NCI-H526 (cell line): ENCODE measurements at regions not wholly inside any gene's neighbourhood (a gene's known extent, or its start where the extent isn't known, plus 50 kb on each side); places are given as distances from the start of the nearest gene placed in this dataset.

Source experiments
- DNase-seq, 2 experiments: peaks; one replicate each; lab custom pipeline; 2025; lab: John Stamatoyannopoulos, UW

DNA sequence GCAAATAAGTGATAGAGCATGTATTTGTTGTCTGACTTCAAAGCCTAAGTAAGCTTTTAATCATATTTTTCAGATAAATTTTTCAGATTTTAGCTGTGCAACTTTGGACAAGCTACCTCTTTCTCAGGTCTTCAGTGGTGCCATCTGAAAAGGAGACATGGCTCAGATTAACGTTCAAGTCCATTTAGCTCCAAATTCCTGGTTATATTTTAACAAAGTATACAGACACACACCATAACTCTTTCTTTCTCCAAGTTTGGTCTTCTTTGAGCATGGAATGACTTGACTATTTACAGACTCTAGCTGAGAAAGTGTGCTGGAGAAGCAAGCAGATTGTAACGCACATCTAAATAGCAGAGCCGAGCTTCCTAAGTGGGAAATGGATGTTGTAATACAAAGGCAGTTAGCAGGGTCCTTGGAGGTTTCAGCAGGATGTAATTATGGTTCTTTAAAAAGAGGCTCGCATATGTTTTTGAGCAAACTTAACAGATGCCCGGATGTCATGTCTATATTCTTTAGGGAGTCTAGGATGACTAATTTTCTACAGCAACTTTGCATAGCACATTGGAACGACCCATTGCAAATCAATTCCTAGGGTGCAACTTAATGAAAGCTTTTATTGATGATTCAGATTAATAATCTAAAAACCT lies 128.1 kb upstream of the E2F8 start:
- no peak for DNase-seq

DNA sequence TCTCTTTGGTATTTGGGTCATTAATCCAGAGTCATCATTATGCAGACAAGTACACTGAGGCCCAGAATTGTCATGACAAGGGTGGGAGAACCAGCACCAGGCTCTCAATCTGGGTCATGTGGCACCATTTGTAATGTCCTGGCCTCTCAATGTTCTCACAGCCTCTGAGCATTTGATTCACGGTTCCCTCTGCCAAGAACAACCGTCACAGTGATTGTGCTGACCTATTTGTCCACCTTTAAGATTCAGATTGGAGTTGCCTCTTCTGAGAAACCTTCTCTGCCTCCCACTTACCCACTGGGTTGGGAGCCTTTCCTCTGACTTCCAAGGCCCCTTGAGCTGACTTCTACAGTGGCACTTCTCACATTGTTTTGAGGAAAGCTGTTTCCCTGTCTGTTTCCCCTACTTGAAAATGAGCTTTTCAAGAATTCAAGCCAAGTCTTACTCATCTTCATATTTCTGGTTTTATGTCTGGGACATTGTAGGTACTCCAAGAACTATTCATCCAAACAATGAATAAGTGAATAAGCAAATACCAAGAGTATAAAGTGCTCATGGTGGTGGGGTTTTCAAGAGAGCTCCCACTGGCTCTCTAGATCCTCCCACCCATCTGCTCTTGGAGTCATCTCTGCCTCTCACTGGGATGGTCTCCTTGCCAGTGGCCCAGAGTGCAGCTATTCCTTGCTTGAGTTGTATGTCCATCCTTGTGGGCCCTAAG lies 126.4 kb upstream of the E2F8 start:
- DNase-seq, result no peak

DNA sequence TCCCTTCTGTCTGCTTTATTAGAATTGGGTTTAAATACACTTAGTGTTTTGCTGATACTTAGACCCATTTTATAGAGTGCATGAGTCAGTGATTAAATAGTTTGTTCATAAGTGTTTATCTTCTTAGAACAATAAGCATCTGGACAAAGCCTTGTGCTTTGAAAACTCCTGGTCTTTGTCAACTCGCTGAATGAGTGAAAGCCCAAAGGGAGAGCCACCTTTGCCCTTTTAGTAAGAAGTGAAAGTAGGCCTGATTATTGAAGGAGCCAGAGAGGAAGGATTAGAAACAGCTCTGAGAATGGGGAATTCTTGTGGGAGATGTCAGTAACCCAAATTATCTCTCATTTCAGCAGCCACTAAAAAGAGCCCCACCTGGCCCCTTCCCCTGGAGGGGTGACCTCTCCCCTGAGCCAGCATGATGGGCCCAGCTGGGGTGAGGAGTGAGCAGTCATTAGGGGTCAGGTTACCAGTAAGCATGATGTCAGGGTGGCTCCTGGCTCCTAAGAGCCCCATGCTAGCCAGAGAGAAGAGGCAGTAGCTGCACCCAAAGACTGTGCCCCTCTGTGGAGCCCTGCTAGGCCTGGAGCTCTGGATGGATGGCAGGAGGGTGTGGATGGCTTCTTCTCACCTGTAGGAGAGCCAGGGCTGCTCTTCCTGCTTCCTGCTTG lies 125.1 kb upstream of the E2F8 start:
- DNase-seq, result no peak

DNA sequence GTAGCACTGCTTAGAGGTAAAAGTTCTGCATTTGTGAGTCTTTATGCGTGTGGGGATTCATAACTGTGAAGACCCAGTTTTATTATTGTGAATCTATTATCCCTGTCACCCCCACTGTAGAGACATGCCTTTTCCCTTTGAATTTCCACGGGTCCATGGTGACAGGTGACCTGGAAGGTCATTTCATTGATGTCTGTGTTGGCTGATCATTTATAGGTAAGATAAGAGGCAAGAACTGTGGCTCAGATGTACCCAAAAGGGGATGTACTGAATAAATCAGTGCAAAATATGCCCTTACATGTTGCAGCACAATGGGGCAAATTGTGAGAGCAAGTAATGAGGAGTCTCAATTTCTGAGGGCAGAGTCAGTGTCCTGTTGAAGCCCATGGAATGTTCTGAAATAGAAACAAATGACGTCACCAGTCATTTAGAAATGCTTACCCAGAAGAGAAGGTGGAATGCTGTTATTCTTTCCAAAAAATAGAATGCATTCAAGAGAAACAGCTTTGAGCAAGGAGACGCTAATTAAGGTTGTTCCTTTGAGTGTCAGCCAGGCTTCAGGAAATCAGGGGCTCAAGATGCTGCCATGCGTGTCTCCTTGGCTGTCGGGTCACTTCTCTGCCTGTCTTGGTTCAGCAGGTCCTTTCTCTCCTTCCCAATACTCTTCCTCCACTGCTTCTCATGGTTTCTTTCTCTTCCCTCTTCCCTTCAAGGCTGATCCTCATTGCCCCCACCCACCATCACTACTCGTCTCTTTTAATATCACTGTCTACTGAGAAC lies 118.7 kb upstream of the E2F8 start:
- DNase-seq, result no peak

DNA sequence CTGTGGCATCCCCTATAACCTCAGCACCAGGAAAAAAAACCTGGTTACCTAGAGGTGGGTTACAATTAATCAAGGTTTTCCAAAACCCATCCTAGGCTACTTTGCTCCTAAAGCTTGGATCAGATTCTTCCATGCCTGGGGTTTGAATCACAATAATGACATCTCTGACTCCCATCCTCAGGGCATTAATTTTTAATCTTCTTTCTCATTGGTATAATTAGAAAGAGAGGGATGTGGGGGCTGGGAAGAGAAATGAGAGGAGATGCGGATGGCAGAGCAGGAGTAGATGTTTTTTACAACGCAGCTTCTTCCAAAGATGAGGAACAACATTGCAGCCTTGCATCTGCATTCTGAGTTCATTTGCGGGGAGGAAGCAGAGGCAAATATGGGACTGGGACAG lies 117.2 kb upstream of the E2F8 start:
- DNase-seq, result no peak

DNA sequence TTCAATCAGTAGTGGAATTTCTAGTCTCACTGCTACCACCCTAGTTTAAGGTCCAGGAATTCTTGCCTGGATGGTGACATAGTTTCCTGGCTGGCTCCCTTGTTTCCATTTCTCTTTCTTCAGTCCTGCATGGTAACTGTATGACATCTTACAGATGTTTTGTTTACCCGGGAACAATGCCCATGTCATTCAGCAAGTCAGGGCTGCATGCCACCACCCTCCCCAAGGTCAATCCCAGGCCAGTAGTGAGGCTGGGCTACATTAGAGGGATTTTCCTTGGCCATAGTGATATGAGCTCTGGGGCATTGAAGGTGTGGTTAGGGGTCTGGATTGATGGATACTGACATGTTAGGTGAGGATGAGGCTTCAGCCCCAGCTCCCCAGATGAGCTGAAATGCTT lies 114.9 kb upstream of the E2F8 start:
- DNase-seq, result no peak

DNA sequence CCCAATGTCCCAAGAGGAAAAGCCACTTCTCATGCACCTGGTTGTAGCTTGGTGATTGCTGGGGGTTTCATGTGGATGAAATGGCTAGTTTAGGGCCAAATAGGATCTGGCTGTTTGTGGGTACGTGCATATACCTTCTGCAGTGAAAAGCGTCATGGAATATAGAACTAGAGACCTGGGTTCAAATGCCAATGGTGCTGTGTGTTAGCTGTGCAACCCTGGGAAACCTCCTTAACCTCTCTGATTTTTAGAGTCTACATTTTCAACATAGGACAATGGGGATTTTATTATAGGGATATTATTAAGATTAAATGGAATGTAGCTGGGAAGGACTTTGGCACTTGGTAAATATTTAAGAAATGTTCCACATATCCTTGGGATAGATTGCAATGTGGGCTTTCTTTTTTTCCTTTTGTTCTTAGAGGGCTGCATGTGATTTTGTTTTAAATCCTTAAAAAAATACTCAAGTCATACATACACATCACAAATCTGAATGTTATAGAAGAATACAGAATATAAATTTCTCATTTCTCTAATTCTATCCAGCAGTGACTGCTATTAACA lies 112.6 kb upstream of the E2F8 start:
- DNase-seq, result no peak

DNA sequence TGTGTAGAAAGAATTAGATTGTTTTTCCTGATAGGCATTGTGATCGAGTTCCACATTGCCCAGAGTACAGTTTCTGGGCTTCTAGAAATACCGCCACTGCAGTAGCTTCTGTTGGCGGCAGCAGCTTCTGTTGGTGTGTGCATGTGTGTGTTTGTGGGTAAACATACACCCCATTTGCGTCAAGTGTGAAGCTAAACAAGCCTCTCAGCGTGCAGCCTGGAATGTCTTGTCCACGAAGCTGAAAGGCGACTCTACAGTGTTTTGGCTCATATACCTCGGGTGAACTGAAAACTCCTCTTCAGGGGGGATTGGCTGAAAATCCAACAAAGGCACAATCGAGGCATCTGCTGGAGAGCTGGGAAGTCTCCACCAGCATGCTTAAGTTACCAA lies 112.0 kb upstream of the E2F8 start:
- DNase-seq, result no peak

DNA sequence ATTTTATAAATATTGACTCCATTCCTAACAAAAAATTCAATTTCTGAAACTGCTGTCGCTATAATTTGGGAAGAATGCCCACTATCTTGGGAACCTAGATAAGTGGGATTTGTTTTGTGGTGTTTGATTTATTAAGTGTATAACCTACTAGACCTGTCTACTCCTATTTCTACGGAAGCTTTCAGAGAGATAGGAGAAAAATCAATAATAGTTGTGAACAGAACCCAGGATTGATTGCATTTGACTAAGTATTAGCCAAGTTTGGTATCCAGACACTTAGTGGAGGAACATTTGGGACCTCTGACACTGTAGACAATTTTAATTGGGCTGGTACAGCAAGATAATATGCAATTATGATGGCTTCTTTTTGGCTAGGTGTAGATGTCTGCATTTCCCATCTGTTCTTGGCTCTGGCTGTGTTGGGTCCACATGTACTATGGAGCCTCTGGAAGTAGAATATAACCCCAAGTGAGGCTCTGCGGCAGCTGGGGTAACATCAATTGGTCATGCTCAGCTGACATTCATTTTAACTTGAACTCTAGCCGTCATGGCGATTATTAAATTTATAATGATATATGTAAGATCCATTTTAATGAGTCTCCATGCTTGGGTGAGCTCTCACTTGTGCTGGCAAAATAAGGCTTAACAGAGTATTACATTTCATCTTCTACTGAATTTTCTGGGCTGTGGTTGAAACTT lies 111.5 kb upstream of the E2F8 start:
- DNase-seq, result no peak

DNA sequence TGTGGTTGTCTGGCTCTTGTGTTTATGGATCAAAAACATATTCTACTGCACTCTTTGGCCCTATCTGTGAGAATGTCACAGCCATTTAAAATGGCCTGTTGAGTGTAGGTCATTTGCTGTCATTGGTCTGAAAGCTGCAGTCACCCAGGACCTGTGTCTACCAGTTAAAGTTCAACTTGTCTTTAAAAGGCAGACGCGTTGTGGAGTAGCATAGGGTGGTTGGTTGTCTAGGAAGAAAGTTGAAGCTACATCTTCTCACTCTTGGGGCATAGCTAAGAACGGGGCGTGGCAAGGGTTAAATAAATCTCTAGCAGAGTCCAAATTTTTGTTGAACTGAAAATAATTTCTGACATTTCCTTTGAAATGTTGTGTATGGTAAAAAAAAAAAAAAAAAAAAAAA lies 110.7 kb upstream of the E2F8 start:
- DNase-seq, result no peak

DNA sequence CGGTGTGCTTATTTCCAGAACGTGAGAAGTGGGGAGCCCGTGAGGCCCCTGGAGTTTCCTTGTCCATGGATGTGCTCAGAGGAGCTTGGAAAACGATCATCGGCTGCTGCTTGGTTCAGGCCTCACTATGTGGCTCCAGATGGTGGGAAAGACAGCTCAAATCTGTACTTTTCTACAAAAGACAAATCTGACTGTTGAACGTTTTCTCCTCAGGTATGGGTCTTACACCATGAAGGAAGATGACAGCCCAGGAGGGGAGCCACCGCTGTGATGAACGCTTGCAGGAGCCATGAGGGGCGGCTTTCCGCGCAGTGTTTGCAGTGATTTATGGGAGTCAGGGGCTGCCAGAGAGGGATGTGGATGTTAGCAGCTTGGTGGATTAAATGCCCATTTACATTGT lies 109.4 kb upstream of the E2F8 start:
- no peak for DNase-seq

DNA sequence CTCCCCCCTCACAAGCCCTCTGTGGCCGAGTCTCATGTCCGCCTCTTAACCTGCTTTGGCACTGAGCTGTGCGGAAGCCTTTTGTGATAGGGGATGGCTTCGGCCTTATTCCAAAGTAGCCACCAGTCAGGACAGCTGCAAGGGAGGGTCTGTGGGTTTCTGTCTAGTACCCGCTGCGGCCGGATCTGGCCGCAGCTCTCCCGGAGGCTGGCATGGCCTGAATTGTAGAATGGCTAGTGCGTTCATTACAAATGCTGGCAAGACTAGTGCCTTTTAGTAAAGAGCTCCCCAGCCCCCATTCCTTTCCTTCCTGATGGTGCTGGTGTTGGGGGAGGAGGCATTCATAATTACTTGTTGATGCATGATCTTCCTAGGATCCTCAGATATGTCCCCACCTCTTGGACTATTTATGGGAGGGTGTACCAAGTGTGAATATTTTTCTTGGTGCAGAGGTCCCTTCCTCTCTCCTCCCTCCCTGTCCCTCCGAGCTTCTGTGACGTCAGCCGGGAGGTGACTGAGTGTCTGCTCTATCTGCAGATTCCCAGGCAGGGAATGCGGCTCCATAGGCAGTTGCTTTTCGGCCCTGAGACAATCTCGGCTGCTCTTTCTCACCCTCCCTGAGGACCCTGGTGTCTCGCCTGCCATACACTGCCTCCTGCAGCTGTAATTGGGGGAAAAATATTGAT lies 108.7 kb upstream of the E2F8 start:
- no peak for DNase-seq

DNA sequence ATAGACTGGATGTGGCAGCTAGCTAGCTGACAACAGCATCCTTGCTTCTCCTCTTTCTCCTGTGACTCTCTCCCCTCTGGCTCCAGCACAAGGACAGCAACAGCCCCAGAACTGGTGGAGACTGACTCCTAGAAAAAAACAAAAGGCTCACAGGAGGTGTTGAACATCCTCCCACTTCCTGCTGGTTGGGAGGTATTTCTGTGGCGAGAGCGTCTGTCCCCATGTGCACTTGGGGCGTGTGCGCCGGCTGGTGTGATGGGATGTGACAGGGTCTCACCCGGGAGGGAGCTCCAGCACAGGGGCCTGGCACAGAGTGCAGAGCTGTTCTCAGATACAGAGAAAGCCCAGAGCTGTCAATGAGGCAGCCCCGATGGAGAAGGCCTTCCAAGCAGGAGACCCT lies 107.2 kb upstream of the E2F8 start:
- no peak for DNase-seq

DNA sequence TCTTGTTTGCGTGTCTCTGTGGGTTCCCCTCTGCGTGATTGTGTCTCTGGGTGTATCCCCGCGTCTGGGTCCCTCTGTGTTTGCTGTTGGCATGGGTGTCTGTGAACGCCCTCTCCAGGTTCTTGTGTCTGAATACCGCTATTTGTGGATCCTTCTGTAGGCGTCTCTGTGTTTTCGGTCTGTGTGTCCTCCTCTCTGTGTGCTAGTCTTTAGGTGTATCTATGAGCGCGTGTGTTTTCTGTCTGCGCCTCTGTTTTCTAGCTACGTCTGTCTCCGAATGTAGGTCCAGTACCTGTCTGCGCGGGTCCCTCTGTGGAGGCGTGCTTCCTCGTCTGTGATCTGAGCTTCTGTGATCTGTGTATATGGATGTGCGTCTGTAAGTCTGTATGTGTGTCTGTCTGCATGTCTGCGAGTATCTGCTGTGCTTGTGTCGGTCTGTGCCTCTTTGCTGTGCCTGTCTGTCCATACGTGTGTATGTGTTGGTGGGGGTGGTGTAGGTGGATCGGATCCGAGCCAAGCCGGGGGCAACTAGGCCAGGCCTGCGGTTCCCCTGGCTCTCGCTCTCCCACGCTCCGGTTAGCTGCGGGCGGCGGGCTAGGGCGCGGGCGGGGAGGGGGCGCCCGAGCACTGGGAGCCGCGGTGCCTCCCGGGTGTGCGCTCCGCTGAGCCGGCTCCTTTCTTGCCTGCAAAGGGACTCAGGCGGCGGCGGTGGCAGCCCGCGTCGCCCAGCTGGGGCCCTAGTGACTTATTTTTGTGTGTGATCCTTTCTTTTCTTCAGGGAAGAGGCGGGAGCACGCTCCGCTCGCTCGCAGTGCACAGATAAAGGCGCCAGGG lies 105.3 kb upstream of the E2F8 start:
- DNase-seq, result peak; percentile 46 to 79

DNA sequence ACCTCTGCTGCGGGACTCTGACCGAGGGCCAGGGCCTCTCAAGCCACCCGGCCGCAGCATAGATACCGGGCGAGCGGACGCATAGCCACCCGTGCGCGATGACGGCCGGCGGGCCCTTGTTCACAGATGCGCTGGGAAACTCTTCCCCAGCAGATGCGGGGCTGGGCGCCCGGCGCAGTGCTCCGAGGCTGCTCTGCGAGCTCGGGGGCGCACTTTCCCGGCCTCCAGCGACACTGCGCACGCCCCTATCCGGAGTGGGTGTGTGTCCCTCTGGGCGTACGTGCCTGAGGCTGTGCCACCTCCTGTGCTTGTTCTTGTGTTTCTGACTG lies 104.7 kb upstream of the E2F8 start:
- DNase-seq, result peak in 1 of 2 experiments; percentile 78

DNA sequence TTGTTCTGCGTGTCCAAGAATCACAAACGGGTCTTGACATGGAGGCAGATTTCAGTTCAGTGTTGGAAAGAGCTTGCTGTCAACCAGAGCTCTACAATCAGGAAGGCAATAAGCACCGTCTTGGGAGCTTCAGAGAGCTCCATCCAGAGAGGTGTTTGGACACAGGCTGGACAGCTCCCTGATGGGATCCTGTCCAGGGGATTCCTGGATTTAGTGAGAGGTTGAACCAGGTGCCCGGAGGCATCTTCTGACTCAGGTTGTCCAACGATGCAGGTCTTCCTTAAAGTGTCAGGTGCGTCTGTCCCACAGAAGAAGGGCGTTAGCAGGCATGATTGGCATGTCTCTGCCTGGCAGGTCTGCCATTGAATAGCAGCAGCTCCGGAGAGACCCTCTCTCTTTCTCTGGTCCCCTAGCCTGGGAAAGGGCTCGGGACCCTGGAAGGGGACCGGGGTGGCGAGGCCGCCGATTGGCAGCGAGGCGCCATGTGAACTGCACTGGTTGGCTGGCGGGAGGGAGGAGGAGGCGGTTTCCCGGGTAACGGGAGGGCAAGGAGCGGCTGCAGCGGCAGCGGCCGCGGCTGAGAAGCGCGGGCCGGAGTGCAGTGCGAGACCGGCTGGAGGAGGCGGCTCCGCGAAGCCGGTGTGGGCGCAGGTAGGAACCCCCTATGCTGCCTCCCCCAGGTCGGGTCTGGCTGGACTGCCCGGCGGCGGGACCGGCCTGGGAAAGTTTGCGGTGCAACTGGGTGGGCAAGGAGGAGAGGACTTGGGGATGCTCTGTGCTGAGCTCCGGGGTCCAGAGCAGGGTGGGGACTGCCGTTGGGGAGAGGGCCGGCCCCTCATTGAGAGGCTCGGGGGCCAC lies 104.1 kb upstream of the E2F8 start:
- peak; percentile 66 to 91 for DNase-seq

DNA sequence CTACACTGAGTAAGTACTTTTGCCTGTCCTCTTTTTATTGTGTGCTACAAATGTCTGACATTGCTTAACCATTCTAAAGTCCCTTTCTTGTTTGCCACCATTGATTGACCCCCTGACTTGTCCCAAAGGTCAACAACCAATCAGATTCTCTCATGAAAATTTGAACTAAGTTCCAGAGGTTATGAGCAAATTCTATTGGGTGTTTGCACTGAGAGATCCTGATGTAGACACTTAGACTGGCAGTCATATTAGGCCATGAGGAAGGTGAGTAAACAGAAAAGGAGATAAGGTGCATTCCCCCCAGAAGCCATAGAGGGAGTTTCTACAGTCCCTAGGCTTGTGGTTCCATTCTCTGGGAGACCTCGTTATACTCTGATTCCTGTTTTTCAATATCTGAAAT lies 101.3 kb upstream of the E2F8 start:
- DNase-seq, result no peak

DNA sequence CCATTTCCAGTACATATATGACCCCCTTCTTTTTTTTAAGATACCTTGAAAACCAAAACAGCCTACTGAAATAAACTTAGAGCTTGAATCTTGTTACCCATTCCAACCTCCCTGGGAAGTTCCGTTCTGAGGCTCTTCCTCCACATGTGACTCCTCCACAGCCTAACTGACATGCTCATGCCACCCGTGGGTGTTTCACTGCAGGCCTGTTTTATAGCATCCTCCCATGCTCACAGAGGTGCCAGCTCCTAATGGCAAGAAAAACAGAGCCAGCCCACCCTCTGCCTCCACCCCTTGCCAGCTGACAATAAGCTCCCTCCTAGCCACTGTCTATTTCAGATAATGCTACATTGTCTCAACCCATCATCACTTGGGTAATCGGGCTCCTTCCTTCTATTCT lies 97.6 kb upstream of the E2F8 start:
- DNase-seq, result no peak

DNA sequence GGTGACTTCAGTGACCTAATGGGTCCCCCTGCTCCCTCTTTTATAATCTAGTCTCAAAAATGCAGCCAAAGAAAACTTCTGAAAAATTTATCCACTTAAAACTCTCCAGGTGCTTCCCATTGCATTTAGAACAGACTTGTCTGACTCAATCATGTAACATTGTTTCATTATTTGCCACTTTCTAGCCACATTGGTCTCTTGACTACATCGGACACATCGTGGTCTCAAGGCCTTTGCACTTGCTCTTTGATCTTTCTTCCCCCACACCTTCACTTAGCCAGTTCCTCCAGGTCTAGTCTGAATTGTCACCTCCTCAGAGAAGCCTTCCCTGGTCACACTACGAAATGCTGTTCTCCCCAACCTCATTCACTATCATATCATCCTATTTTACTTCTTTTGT lies 97.0 kb upstream of the E2F8 start:
- no peak for DNase-seq
